Gastroesophageal sphincter (tissue), 4 donors: ENCODE measurements at regions not wholly inside any gene's neighbourhood (a gene's known extent, or its start where the extent isn't known, plus 50 kb on each side); places are given as distances from the start of the nearest gene placed in this dataset.
"Not testable (repeated sequence)": the region's sequence is repeated elsewhere in the genome, so short reads cannot be mapped to it uniquely, and the experiment has no call there.

Source experiments
- ATAC-seq: fragments of 150-250 bp; one replicate; pipeline ENCODE4 v1.9.1; 2016; ENCODE audit warnings: mild to moderate bottlenecking, moderate library complexity
- H3K27ac ChIP-seq, 4 donors: fragments of 200-600 bp; sonication (generic) in 3 of 4; 1 replicate in 3 of 4; 2 replicates in 1 of 4; pipeline ENCODE4 v1.5.1; 2016 to 2019
- H3K27me3 ChIP-seq: fragments of 200-600 bp; sonication (generic); one replicate; pipeline ENCODE4 v1.5.1; 2019
- H3K36me3 ChIP-seq, 2 donors: fragments of 200-600 bp; sonication (generic); one replicate each; pipeline ENCODE4 v1.5.1; 2019; ENCODE audit warnings: control low read depth in 1 of 2
- H3K4me1 ChIP-seq, 3 donors: fragments of 200-600 bp; sonication (generic); 1 replicate in 2 of 3; 2 replicates in 1 of 3; pipeline ENCODE4 v1.5.1; 2016 to 2019; ENCODE audit warnings: control low read depth in 2 of 3
- H3K4me3 ChIP-seq, 2 donors: fragments of 200-600 bp; sonication (generic); one replicate each; pipeline ENCODE4 v1.5.1; 2019; ENCODE audit warnings: mild to moderate bottlenecking in 1 of 2, moderate library complexity in 1 of 2
- H3K9me3 ChIP-seq, 3 donors: fragments of 200-600 bp; sonication (generic); one replicate each; pipeline ENCODE4 v1.5.1; 2017 to 2019; ENCODE audit warnings: control low read depth in 2 of 3
- EP300 ChIP-seq: sonication (generic); formaldehyde crosslinking; IDR thresholded peaks from one replicate; pipeline ENCODE4 v1.6.1; 2017; ENCODE audit warnings: antibody characterized with exemption, mild to moderate bottlenecking
- POLR2A ChIP-seq, 2 donors: fragments of 450-650 bp; IDR thresholded peaks; one replicate each; pipeline ENCODE4 v1.6.1; 2017; ENCODE audit warnings: antibody characterized with exemption in 2 of 2, mild to moderate bottlenecking in 2 of 2, moderate library complexity in 1 of 2
- POLR2AphosphoS5 ChIP-seq: sonication (generic); formaldehyde crosslinking; IDR thresholded peaks from one replicate; pipeline ENCODE4 v1.6.1; 2017; ENCODE audit warnings: antibody characterized with exemption
- WGBS, 2 donors: methylation state at CpG; one replicate each; pipeline ENCODE4 v1.1.5; 2018; ENCODE audit warnings: low coverage in 1 of 2; 5-methylcytosine and 5-hydroxymethylcytosine counted together
- TF ChIP-seq, protein P1 (sequence below), 4 experiments: fragments of 200-600 bp in 2 of 4; fragments of 450-650 bp in 2 of 4; sonication (generic) in 1 of 4; IDR thresholded peaks; one replicate each; pipeline ENCODE4 v1.5.1; 2017 to 2019; ENCODE audit warnings: antibody characterized with exemption in 4 of 4, mild to moderate bottlenecking in 2 of 4, moderate library complexity in 2 of 4

DNA sequence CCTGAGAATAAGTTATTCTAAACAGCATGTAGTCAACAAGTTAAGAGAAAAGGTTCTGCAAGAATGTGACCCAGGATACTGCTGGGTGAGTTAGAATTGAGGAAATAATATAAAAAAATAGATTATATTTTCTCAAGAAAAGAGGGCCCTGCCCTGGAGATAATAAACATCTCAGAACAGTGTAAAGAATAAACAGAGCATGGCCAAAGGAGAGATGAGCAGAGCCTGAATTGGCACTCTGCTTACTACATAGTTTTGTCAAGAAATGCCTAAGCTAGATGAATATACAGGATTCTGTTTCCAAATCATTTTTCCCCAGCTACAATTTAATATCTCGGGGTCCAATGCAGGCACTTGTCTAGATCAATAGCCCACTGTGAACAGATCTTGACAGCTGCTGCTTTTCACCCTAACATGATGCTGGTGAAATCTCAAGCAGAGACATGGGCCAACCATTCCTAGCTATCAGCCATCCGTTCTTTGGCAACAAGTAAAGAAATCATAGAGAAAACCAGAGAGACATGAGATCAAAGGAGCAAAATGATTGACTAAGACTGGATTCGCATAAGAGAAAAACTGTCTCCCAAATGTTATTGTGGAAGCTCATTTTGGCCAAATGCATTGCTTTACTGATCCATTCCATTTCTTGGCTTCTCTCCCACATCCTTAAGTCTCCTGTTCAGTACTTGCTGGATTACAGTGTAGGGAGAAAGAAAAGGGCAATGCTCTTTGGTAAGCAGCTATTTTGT is 173.2 kb downstream of the PRELID2 start:
- Histone ChIP-seq H3K36me3 (peaks cover 0 to 5% of the 10 kb centered on the region in 2 donors), H3K27me3 (no peaks in the 10 kb centered on the region), H3K4me1 (peaks cover 0 to 9% (median 3%) of the 10 kb centered on the region in 3 donors), H3K9me3 (no peaks in the 10 kb centered on the region), H3K27ac (no peak overlapping the region), H3K4me3 (no peak overlapping the region)
- TF ChIP-seq POLR2AphosphoS5 (no peak), POLR2A (IDR thresholded peaks at IDR 0.05) (no peak), EP300 (no peak)
- TF ChIP-seq, protein P1, sequence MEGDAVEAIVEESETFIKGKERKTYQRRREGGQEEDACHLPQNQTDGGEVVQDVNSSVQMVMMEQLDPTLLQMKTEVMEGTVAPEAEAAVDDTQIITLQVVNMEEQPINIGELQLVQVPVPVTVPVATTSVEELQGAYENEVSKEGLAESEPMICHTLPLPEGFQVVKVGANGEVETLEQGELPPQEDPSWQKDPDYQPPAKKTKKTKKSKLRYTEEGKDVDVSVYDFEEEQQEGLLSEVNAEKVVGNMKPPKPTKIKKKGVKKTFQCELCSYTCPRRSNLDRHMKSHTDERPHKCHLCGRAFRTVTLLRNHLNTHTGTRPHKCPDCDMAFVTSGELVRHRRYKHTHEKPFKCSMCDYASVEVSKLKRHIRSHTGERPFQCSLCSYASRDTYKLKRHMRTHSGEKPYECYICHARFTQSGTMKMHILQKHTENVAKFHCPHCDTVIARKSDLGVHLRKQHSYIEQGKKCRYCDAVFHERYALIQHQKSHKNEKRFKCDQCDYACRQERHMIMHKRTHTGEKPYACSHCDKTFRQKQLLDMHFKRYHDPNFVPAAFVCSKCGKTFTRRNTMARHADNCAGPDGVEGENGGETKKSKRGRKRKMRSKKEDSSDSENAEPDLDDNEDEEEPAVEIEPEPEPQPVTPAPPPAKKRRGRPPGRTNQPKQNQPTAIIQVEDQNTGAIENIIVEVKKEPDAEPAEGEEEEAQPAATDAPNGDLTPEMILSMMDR (IDR thresholded peaks at IDR 0.05): no peak
- no peak for ATAC-seq
- WGBS, 2 donors: 52 to 66% methylated on average over 3 of the region's 3 CpGs

DNA sequence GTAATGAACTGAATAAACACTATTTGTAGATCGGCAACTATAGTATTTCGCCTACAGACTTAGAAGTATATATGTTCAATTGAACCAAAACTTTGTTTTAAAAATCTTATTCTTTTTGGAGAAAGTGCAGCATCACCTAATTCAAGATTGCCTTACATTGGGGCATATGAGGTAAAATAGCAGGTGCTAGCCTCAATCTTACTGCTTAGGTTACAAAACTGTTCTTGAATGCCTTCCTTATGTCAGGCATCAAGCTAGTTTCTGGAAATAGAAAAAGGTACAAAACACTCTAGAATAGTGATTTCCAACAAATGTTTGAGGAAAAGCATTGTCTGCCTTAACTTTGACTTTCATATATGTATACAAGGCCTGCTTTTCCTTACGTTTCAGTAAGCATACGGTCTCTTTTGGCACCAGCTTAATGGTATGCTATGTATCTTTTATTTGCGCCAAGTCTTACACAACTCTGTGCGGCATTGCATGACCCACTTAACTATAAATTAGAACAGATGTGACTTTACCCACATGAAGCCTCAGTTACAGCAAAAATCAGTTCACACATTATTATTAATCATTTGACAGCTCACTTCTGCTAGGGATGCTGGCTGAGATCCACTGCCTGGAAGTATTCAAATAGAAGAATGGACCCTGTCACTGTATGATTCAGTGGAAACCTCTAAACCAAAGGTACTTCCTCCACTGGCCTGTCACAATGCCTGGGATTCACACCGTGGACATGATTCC is 174.1 kb downstream of the PRELID2 start:
- no peak overlapping the region for H3K27ac ChIP-seq
- TF ChIP-seq POLR2A (IDR thresholded peaks at IDR 0.05) (no peak), EP300 (no peak), POLR2AphosphoS5 (no peak)
- TF ChIP-seq, protein P1 (IDR thresholded peaks at IDR 0.05): no peak
- H3K4me1 ChIP-seq: peaks cover 0 to 9% (median 3%) of the 10 kb centered on the region in 3 donors
- WGBS, 2 donors: 53 to 71% methylated on average over 6 to 7 of the region's 7 CpGs
- peaks cover 0 to 5% of the 10 kb centered on the region in 2 donors for H3K36me3 ChIP-seq
- H3K9me3 ChIP-seq: peaks cover 0 to 8% (median 0%) of the 10 kb centered on the region in 3 donors
- H3K27me3 ChIP-seq: no peaks in the 10 kb centered on the region
- no peak overlapping the region for H3K4me3 ChIP-seq
- no peak for ATAC-seq

DNA sequence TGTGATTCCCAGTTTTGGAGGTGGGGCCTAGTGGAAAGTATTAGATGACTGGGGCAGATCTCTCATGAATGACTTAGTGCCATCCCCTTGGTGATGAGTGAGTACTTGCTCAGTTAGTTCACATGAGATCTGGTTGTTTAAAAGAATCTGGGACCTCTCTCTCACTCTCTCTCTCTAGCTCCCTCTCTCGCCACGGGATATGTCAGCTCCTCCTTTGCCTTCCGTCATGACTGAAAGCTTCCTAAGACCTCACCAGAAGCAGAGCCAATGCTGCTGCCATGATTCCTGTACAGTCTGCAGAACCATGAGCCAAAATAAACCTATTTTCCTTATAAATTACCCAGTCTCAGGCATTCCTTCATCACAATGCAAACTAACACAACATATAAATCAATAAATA is 176.7 kb downstream of the PRELID2 start:
- Histone ChIP-seq H3K4me3 (no peak overlapping the region), H3K36me3 (peaks cover 0 to 5% of the 10 kb centered on the region in 2 donors), H3K27ac (no peak overlapping the region), H3K27me3 (no peaks in the 10 kb centered on the region), H3K9me3 (peaks cover 0 to 19% (median 0%) of the 10 kb centered on the region in 3 donors), H3K4me1 (peaks cover 0 to 9% (median 3%) of the 10 kb centered on the region in 3 donors)
- 68 to 80% methylated on average over 3 of the region's 3 CpGs for WGBS, 2 donors
- TF ChIP-seq POLR2A (IDR thresholded peaks at IDR 0.05) (no peak), POLR2AphosphoS5 (no peak), EP300 (no peak)
- TF ChIP-seq, protein P1 (IDR thresholded peaks at IDR 0.05): no peak
- ATAC-seq: no peak

DNA sequence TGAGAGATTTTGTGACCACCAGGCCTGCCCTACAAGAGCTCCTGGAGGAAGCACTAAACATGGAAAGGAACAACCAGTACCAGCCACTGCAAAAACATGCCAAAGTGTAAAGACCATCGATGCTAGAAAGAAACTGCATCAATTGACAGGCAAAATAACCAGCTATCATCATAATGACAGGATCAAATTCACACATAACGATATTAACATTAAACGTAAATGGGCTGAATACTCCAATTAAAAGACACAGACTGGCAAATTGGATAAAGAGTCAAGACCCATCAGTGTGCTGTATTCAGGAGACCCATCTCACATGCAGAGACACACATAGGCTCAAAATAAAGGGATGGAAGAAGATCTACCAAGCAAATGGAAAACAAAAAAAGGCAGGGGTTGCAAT is 182.4 kb downstream of the PRELID2 start:
- not testable (repeated sequence) for ATAC-seq, H3K4me3 ChIP-seq
- WGBS, 2 donors: 89 to 100% methylated on average over 2 to 3 of the region's 3 CpGs

DNA sequence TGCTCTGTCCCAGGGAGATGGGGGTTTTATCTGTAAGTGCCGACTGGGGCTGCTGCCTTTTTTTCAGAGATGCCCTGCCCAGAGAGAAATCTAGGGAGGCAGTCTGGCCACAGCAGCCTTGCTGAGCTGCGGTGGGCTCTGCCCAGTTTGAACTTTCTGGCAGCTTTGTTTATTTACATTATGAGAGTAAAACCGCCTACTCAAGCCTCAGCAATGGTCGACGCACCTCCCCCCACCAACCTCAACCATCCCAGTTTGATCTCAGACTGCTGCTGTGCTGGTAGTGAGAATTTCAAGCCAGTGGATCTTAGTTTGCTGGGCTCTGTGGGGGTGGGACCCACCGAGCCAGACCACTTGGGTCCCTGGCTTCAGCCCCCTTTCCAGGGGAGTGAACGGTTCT is 188.0 kb downstream of the PRELID2 start:
- H3K9me3 ChIP-seq: peaks cover 0 to 11% (median 0%) of the 10 kb centered on the region in 3 donors
- H3K36me3 ChIP-seq, H3K27ac ChIP-seq, H3K27me3 ChIP-seq, ATAC-seq, H3K4me3 ChIP-seq, H3K4me1 ChIP-seq: not testable (repeated sequence)
- 40 to 45% methylated on average over 2 of the region's 7 CpGs for WGBS, 2 donors

More for the DNA sequence above, 182.4 kb downstream of the PRELID2 start:
- H3K9me3 ChIP-seq: peaks cover 0 to 36% (median 0%) of the 10 kb centered on the region in 3 donors
- H3K4me1 ChIP-seq, H3K36me3 ChIP-seq, H3K27ac ChIP-seq, H3K27me3 ChIP-seq: not testable (repeated sequence)

DNA sequence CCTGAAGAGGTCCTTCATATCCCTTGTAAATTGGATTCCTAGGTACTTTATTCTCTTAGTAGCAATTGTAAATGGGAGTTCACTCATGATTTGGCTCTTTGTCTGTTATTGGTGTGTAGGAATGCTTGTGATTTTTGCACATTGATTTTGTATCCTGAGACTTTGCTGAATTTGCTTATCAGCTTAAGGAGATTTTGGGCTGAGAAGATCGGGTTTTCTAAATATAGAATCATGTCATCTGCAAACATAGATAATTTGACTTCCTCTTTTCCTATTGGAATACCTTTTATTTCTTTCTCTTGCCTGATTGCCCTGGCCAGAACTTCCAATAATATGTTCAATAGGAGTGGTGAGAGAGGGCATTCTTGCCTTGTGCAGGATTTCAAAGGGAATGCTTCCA is 191.9 kb downstream of the PRELID2 start:
- 79 to 100% methylated on average over 1 of the region's 1 CpG for WGBS, 2 donors
- not testable (repeated sequence) for H3K4me1 ChIP-seq, H3K36me3 ChIP-seq, H3K27me3 ChIP-seq, H3K27ac ChIP-seq, H3K9me3 ChIP-seq, H3K4me3 ChIP-seq, ATAC-seq
